HL-60 (cell line): ENCODE measurements at regions not wholly inside any gene's neighbourhood (a gene's known extent, or its start where the extent isn't known, plus 50 kb on each side); places are given as distances from the start of the nearest gene placed in this dataset.
"Not testable (repeated sequence)": the region's sequence is repeated elsewhere in the genome, so short reads cannot be mapped to it uniquely, and the experiment has no call there.

ENCODE experiments used
- CTCF ChIP-seq: IDR thresholded peaks from one replicate; pipeline ENCODE4 v1.5.1; 2011; ENCODE audit warnings: low read length, control low read depth, inconsistent platforms; ENCODE audit not compliant: insufficient read depth
- POLR2AphosphoS5 ChIP-seq: IDR thresholded peaks from 2 replicates; pipeline ENCODE4 v1.6.1; 2012; ENCODE audit warnings: low read depth
- REST ChIP-seq: IDR thresholded peaks from 2 replicates; pipeline ENCODE4 v1.6.1; 2012; ENCODE audit warnings: low read depth; ENCODE audit not compliant: insufficient replicate concordance
- SPI1 ChIP-seq: IDR thresholded peaks from 2 replicates; pipeline ENCODE4 v1.6.1; 2012; ENCODE audit warnings: low read depth, mild to moderate bottlenecking, borderline replicate concordance

- TF ChIP-seq CTCF, POLR2AphosphoS5, REST, SPI1: not testable (repeated sequence)
Observed at GRCh38 chr5:10883945-10884344, 122.9 kb upstream of the DAP start.
